ENCODE measurements at regions not wholly inside any gene's neighbourhood (a gene's known extent, or its start where the extent isn't known, plus 50 kb on each side); places are given as distances from the start of the nearest gene placed in this dataset.

- DNase-seq (ENCODE audit: low read depth) = no peak
Observed at GRCh38 chr13:34803756-34804155, 138.3 kb upstream of the NBEA start.

GRCh38 chr13:34805347-34805746, 136.7 kb upstream of the NBEA start:
- no peak for DNase-seq (ENCODE audit: low read depth)

GRCh38 chr13:34808649-34809048, 133.4 kb upstream of the NBEA start:
- DNase-seq (ENCODE audit: low read depth) = no peak

- DNase-seq (ENCODE audit: low read depth) = no peak
Observed at GRCh38 chr13:34810996-34811395, 131.1 kb upstream of the NBEA start.

- DNase-seq (ENCODE audit: low read depth) = no peak
Observed at GRCh38 chr13:34815526-34815925, 126.5 kb upstream of the NBEA start.

GRCh38 chr13:34816245-34816884, 125.7 kb upstream of the NBEA start:
- DNase-seq (ENCODE audit: low read depth) = no peak

GRCh38 chr13:34816908-34817665, 125.0 kb upstream of the NBEA start:
- no peak for DNase-seq (ENCODE audit: low read depth)

GRCh38 chr13:34822650-34823049, 119.4 kb upstream of the NBEA start:
- DNase-seq (ENCODE audit: low read depth) = no peak

GRCh38 chr13:34826432-34826831, 115.6 kb upstream of the NBEA start:
- DNase-seq (ENCODE audit: low read depth) = no peak

- peak; percentile 4 for DNase-seq (ENCODE audit: low read depth)
Observed at GRCh38 chr13:34833562-34834182, 108.4 kb upstream of the NBEA start.

- DNase-seq (ENCODE audit: low read depth) = no peak
Observed at GRCh38 chr13:34842466-34842865, 99.6 kb upstream of the NBEA start.

GRCh38 chr13:34847766-34848165, 94.3 kb upstream of the NBEA start:
- DNase-seq (ENCODE audit: low read depth) = no peak

GRCh38 chr13:34849406-34849805, 92.7 kb upstream of the NBEA start:
- no peak for DNase-seq (ENCODE audit: low read depth)

GRCh38 chr13:34853161-34853560, 88.9 kb upstream of the NBEA start:
- DNase-seq (ENCODE audit: low read depth) = no peak

- DNase-seq (ENCODE audit: low read depth) = no peak
Observed at GRCh38 chr13:34857558-34858325, 84.3 kb upstream of the NBEA start.

- DNase-seq (ENCODE audit: low read depth) = no peak
Observed at GRCh38 chr13:34862311-34862710, 79.8 kb upstream of the NBEA start.

GRCh38 chr13:34862716-34863115, 79.4 kb upstream of the NBEA start:
- DNase-seq (ENCODE audit: low read depth) = no peak

GRCh38 chr13:34863360-34864135, 78.5 kb upstream of the NBEA start:
- DNase-seq (ENCODE audit: low read depth) = peak; percentile 80

- DNase-seq (ENCODE audit: low read depth) = no peak
Observed at GRCh38 chr13:34864671-34865070, 77.4 kb upstream of the NBEA start.

- peak; percentile 18 for DNase-seq (ENCODE audit: low read depth)
Observed at GRCh38 chr13:34867590-34867989, 74.5 kb upstream of the NBEA start.

GRCh38 chr13:34868733-34869132, 73.3 kb upstream of the NBEA start:
- no peak for DNase-seq (ENCODE audit: low read depth)

- DNase-seq (ENCODE audit: low read depth) = no peak
Observed at GRCh38 chr13:34869696-34870095, 72.4 kb upstream of the NBEA start.

All from Daoy (cell line).